ENCODE measurements at regions not wholly inside any gene's neighbourhood (a gene's known extent, or its start where the extent isn't known, plus 50 kb on each side); places are given as distances from the start of the nearest gene placed in this dataset.

GRCh38 chr18:67292814-67293213 is 223.7 kb downstream of the DSEL start:
- no peak overlapping the region for H3K4me3 ChIP-seq (ENCODE audit: low read length)
- no peak for TF ChIP-seq ZNF274 (IDR thresholded peaks at IDR 0.05; ENCODE audit: low read depth, low read length)

GRCh38 chr18:67290421-67290820 is 226.1 kb downstream of the DSEL start:
- no peak for TF ChIP-seq ZNF274 (IDR thresholded peaks at IDR 0.05; ENCODE audit: low read depth, low read length)

GRCh38 chr18:67285583-67285982 is 230.9 kb downstream of the DSEL start:
- no peak overlapping the region for H3K4me3 ChIP-seq (ENCODE audit: low read length)
- no peak for TF ChIP-seq ZNF274 (IDR thresholded peaks at IDR 0.05; ENCODE audit: low read depth, low read length)

More at GRCh38 chr18:67290421-67290820, 226.1 kb downstream of the DSEL start:
- H3K4me3 ChIP-seq (ENCODE audit: low read length), result no peak overlapping the region

- no peak for TF ChIP-seq ZNF274 (IDR thresholded peaks at IDR 0.05; ENCODE audit: low read depth, low read length)
Observed at GRCh38 chr18:67282796-67283195, 233.7 kb downstream of the DSEL start.

GRCh38 chr18:67281746-67282145 is 234.8 kb downstream of the DSEL start:
- no peak for TF ChIP-seq ZNF274 (IDR thresholded peaks at IDR 0.05; ENCODE audit: low read depth, low read length)
- no peak overlapping the region for H3K4me3 ChIP-seq (ENCODE audit: low read length)

More at GRCh38 chr18:67282796-67283195, 233.7 kb downstream of the DSEL start:
- no peak overlapping the region for H3K4me3 ChIP-seq (ENCODE audit: low read length)

- TF ChIP-seq ZNF274 (IDR thresholded peaks at IDR 0.05; ENCODE audit: low read depth, low read length), result no peak
- no peak overlapping the region for H3K4me3 ChIP-seq (ENCODE audit: low read length)
Observed at GRCh38 chr18:67280486-67281242, 235.9 kb downstream of the DSEL start.

GRCh38 chr18:67279988-67280387 is 236.5 kb downstream of the DSEL start:
- H3K4me3 ChIP-seq (ENCODE audit: low read length), result no peak overlapping the region
- no peak for TF ChIP-seq ZNF274 (IDR thresholded peaks at IDR 0.05; ENCODE audit: low read depth, low read length)

GRCh38 chr18:67278984-67279383 is 237.5 kb downstream of the DSEL start:
- no peak overlapping the region for H3K4me3 ChIP-seq (ENCODE audit: low read length)
- no peak for TF ChIP-seq ZNF274 (IDR thresholded peaks at IDR 0.05; ENCODE audit: low read depth, low read length)

- H3K4me3 ChIP-seq (ENCODE audit: low read length), result no peak overlapping the region
- no peak for TF ChIP-seq ZNF274 (IDR thresholded peaks at IDR 0.05; ENCODE audit: low read depth, low read length)
Observed at GRCh38 chr18:67276638-67277037, 239.9 kb downstream of the DSEL start.

GRCh38 chr18:67273288-67273687 is 243.2 kb downstream of the DSEL start:
- TF ChIP-seq ZNF274 (IDR thresholded peaks at IDR 0.05; ENCODE audit: low read depth, low read length), result no peak
- H3K4me3 ChIP-seq (ENCODE audit: low read length), result no peak overlapping the region

- H3K4me3 ChIP-seq (ENCODE audit: low read length), result no peak overlapping the region
- no peak for TF ChIP-seq ZNF274 (IDR thresholded peaks at IDR 0.05; ENCODE audit: low read depth, low read length)
Observed at GRCh38 chr18:67269206-67269605, 247.3 kb downstream of the DSEL start.

GRCh38 chr18:67268530-67268929 is 248.0 kb downstream of the DSEL start:
- TF ChIP-seq ZNF274 (IDR thresholded peaks at IDR 0.05; ENCODE audit: low read depth, low read length), result no peak
- H3K4me3 ChIP-seq (ENCODE audit: low read length), result no peak overlapping the region

- TF ChIP-seq ZNF274 (IDR thresholded peaks at IDR 0.05; ENCODE audit: low read depth, low read length), result no peak
- no peak overlapping the region for H3K4me3 ChIP-seq (ENCODE audit: low read length)
Observed at GRCh38 chr18:67266246-67267237, 250.0 kb downstream of the DSEL start.

GRCh38 chr18:67265464-67266245 is 250.9 kb downstream of the DSEL start:
- no peak for TF ChIP-seq ZNF274 (IDR thresholded peaks at IDR 0.05; ENCODE audit: low read depth, low read length)
- H3K4me3 ChIP-seq (ENCODE audit: low read length), result no peak overlapping the region
